KOPT-K1 (cell line): ENCODE measurements at regions not wholly inside any gene's neighbourhood (a gene's known extent, or its start where the extent isn't known, plus 50 kb on each side); places are given as distances from the start of the nearest gene placed in this dataset.

Experiments
- H3K27ac ChIP-seq: fragments of 200-600 bp; sonication (generic); 2 replicates; pipeline ENCODE4 v1.5.1; 2016; ENCODE audit warnings: antibody characterized with exemption, mild to moderate bottlenecking, low read depth, low read length; ENCODE audit not compliant: poor library complexity, severe bottlenecking
- H3K36me3 ChIP-seq: fragments of 200-600 bp; sonication (generic); 2 replicates; pipeline ENCODE4 v1.5.1; 2017; ENCODE audit warnings: antibody characterized with exemption, mild to moderate bottlenecking, low read length, moderate library complexity; ENCODE audit not compliant: insufficient read depth
- H3K9me3 ChIP-seq: fragments of 200-600 bp; sonication (generic); 2 replicates; pipeline ENCODE4 v1.5.1; 2017; ENCODE audit warnings: antibody characterized with exemption, low read length, mild to moderate bottlenecking; ENCODE audit not compliant: insufficient read depth, poor library complexity, severe bottlenecking

GRCh38 chr9:90394871-90395270, 247.8 kb downstream of the DIRAS2 start:
- Histone ChIP-seq H3K9me3 (no peaks in the 10 kb centered on the region), H3K27ac (no peak overlapping the region), H3K36me3 (no peaks in the 10 kb centered on the region)

DNA sequence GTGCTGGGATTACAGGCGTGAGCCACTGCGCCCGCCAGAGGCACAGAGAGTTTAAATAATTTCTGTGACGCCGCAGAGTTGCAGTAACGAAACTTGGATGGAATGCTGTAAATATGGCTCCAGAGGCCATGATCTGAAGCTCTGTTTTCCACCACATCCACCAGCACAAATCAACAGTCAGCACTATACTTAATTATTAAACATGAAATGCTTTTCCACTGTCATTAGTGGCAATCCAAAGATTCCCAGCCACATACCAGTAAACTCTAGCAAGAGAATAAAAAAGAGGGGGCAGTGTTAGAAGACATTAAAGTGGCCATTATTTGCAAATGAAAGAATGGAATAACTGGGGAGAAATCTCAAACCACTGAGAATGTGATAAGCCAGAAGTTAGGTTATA, 242.5 kb downstream of the DIRAS2 start:
- Histone ChIP-seq H3K36me3 (no peaks in the 10 kb centered on the region), H3K9me3 (no peaks in the 10 kb centered on the region)

GRCh38 chr9:90408659-90409058, 234.0 kb downstream of the DIRAS2 start:
- no peaks in the 10 kb centered on the region for H3K9me3 ChIP-seq
- H3K36me3 ChIP-seq = no peaks in the 10 kb centered on the region
- no peak overlapping the region for H3K27ac ChIP-seq

More for the DNA sequence above, 242.5 kb downstream of the DIRAS2 start:
- H3K27ac ChIP-seq = no peak overlapping the region

DNA sequence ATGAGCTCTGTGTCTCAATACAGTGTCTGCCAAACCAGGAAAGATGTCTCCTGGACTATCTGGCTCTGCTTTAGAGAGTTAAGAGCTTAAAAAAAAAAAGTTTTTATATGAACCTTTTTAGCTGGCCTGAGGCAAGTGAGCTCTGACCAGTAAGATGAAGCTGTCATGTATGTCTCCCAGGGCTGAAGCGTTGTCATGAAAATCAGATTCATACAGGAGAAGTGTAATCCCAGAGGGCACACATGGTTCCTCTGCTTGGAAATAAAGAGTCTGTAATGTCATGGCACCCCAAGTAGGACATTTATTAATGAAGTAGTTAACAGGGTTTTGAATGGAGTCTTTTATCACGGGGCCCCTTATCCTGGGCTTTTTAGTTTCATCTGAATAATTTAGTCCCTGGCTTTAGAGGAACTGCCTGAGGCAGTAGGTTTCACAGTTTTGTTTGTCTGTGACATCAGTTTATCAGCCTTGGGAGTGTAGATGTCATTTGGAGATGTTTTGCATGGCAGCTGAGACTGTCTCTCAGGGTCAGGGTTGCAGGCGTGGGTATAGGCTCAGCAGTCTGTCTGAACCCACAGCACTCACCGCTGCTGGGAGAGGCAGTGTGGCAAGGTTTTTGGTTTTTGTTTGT, 223.3 kb downstream of the DIRAS2 start:
- Histone ChIP-seq H3K9me3 (no peaks in the 10 kb centered on the region), H3K36me3 (no peaks in the 10 kb centered on the region), H3K27ac (no peak overlapping the region)

DNA sequence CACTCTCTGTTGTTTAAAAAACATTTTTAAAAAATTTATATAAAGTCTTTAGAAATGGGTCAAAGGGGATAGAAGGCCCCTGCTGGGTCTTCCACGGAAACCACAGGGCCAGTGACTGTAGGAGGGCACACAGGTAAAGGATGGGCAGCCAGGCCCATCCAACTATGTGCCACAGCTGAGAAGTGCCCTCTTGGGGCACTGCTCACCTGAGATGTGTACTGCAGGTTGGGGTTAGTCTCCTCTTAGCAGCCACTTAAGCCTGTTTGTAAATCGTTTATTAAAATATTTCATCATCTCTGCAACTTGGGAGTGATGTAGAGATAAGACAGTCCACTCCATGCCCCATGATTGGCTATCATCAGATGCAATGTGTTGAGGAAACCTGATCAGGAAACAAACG, 222.4 kb downstream of the DIRAS2 start:
- no peak overlapping the region for H3K27ac ChIP-seq
- H3K36me3 ChIP-seq = no peaks in the 10 kb centered on the region
- no peaks in the 10 kb centered on the region for H3K9me3 ChIP-seq

GRCh38 chr9:90420768-90421513, 221.7 kb downstream of the DIRAS2 start:
- Histone ChIP-seq H3K27ac (no peak overlapping the region), H3K36me3 (no peaks in the 10 kb centered on the region), H3K9me3 (no peaks in the 10 kb centered on the region)

DNA sequence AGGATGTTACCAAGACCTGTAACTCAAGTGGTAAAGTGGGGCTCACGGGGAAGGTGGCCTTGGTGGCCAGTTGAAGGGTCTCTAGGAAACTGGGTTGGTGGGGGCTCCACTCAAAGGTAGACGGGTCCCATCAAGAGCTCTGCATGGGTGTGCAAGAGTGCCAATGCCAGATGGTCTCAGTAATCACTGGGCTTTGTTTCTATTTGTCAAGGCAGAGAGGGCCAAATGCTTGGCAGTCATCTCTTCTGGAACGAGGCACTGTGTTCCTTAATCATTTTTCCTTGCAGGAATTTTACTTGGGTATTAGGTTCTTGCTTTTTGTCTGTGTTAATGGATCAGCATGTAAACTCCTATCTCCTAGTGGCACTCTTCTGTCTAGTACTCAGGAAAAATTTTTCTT, 220.8 kb downstream of the DIRAS2 start:
- no peaks in the 10 kb centered on the region for H3K36me3 ChIP-seq
- no peaks in the 10 kb centered on the region for H3K9me3 ChIP-seq
- H3K27ac ChIP-seq = no peak overlapping the region

- no peaks in the 10 kb centered on the region for H3K9me3 ChIP-seq
- H3K27ac ChIP-seq = no peak overlapping the region
- no peaks in the 10 kb centered on the region for H3K36me3 ChIP-seq
Measured at GRCh38 chr9:90423661-90424193, 218.9 kb downstream of the DIRAS2 start.

- Histone ChIP-seq H3K36me3 (no peaks in the 10 kb centered on the region), H3K27ac (no peak overlapping the region), H3K9me3 (no peaks in the 10 kb centered on the region)
Measured at GRCh38 chr9:90428517-90428916, 214.1 kb downstream of the DIRAS2 start.

DNA sequence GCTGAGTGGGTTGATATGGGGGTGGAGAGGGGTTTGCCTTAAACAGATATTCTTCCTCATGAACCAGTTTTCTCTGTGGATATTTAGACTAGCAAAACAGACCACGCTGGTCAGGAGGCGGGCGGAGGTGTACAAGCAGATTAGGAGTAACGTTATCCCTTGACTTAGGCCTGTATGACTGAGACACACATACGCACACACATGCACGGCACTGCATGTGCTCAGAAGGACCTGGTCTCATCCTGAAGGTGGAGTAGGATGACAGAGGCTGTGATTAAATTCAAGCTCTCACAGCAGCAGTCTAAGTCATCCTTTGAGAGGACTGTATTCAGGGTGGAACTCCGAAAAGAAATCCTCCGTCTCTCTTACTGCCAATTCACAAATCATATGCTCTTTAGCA, 209.7 kb downstream of the DIRAS2 start:
- Histone ChIP-seq H3K9me3 (no peaks in the 10 kb centered on the region), H3K27ac (no peak overlapping the region), H3K36me3 (no peaks in the 10 kb centered on the region)

GRCh38 chr9:90433398-90433941, 209.2 kb downstream of the DIRAS2 start:
- H3K9me3 ChIP-seq = no peaks in the 10 kb centered on the region
- no peak overlapping the region for H3K27ac ChIP-seq
- no peaks in the 10 kb centered on the region for H3K36me3 ChIP-seq

GRCh38 chr9:90441814-90442213, 200.8 kb downstream of the DIRAS2 start:
- Histone ChIP-seq H3K36me3 (no peaks in the 10 kb centered on the region), H3K9me3 (no peaks in the 10 kb centered on the region), H3K27ac (no peak overlapping the region)

- H3K9me3 ChIP-seq = no peaks in the 10 kb centered on the region
- H3K36me3 ChIP-seq = no peaks in the 10 kb centered on the region
- H3K27ac ChIP-seq = no peak overlapping the region
Measured at GRCh38 chr9:90442723-90443122, 199.9 kb downstream of the DIRAS2 start.

GRCh38 chr9:90444609-90445204, 197.9 kb downstream of the DIRAS2 start:
- Histone ChIP-seq H3K36me3 (no peaks in the 10 kb centered on the region), H3K9me3 (no peaks in the 10 kb centered on the region), H3K27ac (no peak overlapping the region)

GRCh38 chr9:90445391-90445790, 197.2 kb downstream of the DIRAS2 start:
- H3K9me3 ChIP-seq = no peaks in the 10 kb centered on the region
- H3K36me3 ChIP-seq = no peaks in the 10 kb centered on the region
- H3K27ac ChIP-seq = no peak overlapping the region
